Stomach (tissue), 8 donors: ENCODE measurements at regions not wholly inside any gene's neighbourhood (a gene's known extent, or its start where the extent isn't known, plus 50 kb on each side); places are given as distances from the start of the nearest gene placed in this dataset.

Experiments
- DNase-seq, 2 donors: peaks; one replicate each; pipeline versions ENCODE4 v3.0.0 to v3.0.0-alpha.2; 2013 to 2019
- H3K27ac ChIP-seq, 5 donors: fragments of 200-600 bp in 4 of 5; sonication (generic) in 4 of 5; one replicate each; pipeline ENCODE4 v1.5.1; 2013 to 2019; ENCODE audit warnings: mild to moderate bottlenecking in 1 of 5, moderate library complexity in 1 of 5
- H3K27me3 ChIP-seq, 3 donors: fragments of 200-600 bp; sonication (generic); one replicate each; pipeline ENCODE4 v1.5.1; 2017 to 2019; ENCODE audit warnings: mixed run types in 1 of 3
- H3K36me3 ChIP-seq, 4 donors: fragments of 200-600 bp; sonication (generic); 1 replicate in 3 of 4; 2 replicates in 1 of 4; pipeline ENCODE4 v1.5.1; 2016 to 2019
- H3K4me1 ChIP-seq, 4 donors: fragments of 200-600 bp; sonication (generic); one replicate each; pipeline ENCODE4 v1.5.1; 2016 to 2019
- H3K4me3 ChIP-seq, 4 donors: fragments of 200-600 bp; sonication (generic) in 3 of 4; one replicate each; pipeline ENCODE4 v1.5.1; 2016 to 2019; ENCODE audit warnings: mild to moderate bottlenecking in 1 of 4
- H3K9me3 ChIP-seq, 4 donors: fragments of 200-600 bp; sonication (generic); one replicate each; pipeline ENCODE4 v1.5.1; 2016 to 2019
- CTCF ChIP-seq, 7 experiments: fragments of 450-650 bp in 4 of 7; fragments of 200-600 bp in 3 of 7; sonication (generic) in 3 of 7; IDR thresholded peaks; one replicate each; pipeline ENCODE4 v1.5.1; 2016 to 2019; ENCODE audit warnings: antibody characterized with exemption in 7 of 7, control low read depth in 2 of 7, mild to moderate bottlenecking in 1 of 7
- EP300 ChIP-seq: sonication (generic); formaldehyde crosslinking; IDR thresholded peaks from one replicate; pipeline ENCODE4 v1.6.1; 2017; ENCODE audit warnings: antibody characterized with exemption
- POLR2A ChIP-seq, 4 donors: fragments of 450-650 bp; IDR thresholded peaks; one replicate each; pipeline ENCODE4 v1.6.1; 2016; ENCODE audit warnings: antibody characterized with exemption in 4 of 4, control low read depth in 2 of 4, mild to moderate bottlenecking in 1 of 4, moderate library complexity in 1 of 4
- POLR2AphosphoS5 ChIP-seq, 3 donors: sonication (generic); formaldehyde crosslinking; IDR thresholded peaks; one replicate each; pipeline ENCODE4 v1.6.1; 2016; ENCODE audit warnings: antibody characterized with exemption in 3 of 3
- WGBS, 5 donors: extraction: QIAGEN DNeasy Blood & Tissue Kit in 3 of 5; methylation state at CpG; one replicate each; pipeline versions ENCODE4 v1.1.5 to v1.1.7; 2013 to 2018; 5-methylcytosine and 5-hydroxymethylcytosine counted together
- intact Hi-C: fragments of 100-400 bp; cut with DNase I; formaldehyde crosslinking; loops from one replicate; pipeline ENCODE4 v1.15.1; 2023; ENCODE audit warnings: low total_unique reads
- donor health status: healthy with polysubstance abuse.
- donor health status: Bipolar disorder and iron deficiency.
- donor health status: healthy.

- intact Hi-C loops = no loop called here
- peak overlapping the region; percentile 42 to 48 (median 46) for H3K4me3 ChIP-seq
Observed at GRCh38 chr1:149849111-149849946, 50.0 kb upstream of the BOLA1 start.

More at GRCh38 chr1:149849111-149849946, 50.0 kb upstream of the BOLA1 start:
- Histone ChIP-seq H3K36me3 (peaks cover 0 to 4% (median 0%) of the 10 kb centered on the region in 4 donors), H3K9me3 (no peaks in the 10 kb centered on the region), H3K27me3 (no peaks in the 10 kb centered on the region), H3K27ac (peak overlapping the region in 4 of 5 donors; percentile 79 to 90 (median 88)), H3K4me1 (peaks cover 30 to 57% (median 37%) of the 10 kb centered on the region in 4 donors)
- WGBS, 5 donors = 22 to 31% (median 25%) methylated on average over 10 of the region's 10 CpGs
- DNase-seq = peak in 1 of 2 donors; percentile 25
- TF ChIP-seq EP300 (no peak), POLR2A (IDR thresholded peaks at IDR 0.05) (no peak), POLR2AphosphoS5 (IDR thresholded peaks at IDR 0.05) (no peak), CTCF (IDR thresholded peaks at IDR 0.05) (no peak)
